HEK293 (cell line): ENCODE measurements at regions not wholly inside any gene's neighbourhood (a gene's known extent, or its start where the extent isn't known, plus 50 kb on each side); places are given as distances from the start of the nearest gene placed in this dataset.

Experiments used
- ZBTB1 ChIP-seq: fragments of 450-650 bp; formaldehyde crosslinking; IDR thresholded peaks from 2 replicates; pipeline ENCODE4 v1.5.1; 2016; ENCODE audit warnings: missing biosample characterization, missing genetic modification characterization
- ZBTB7A ChIP-seq: fragments of 450-650 bp; formaldehyde crosslinking; IDR thresholded peaks from 2 replicates; pipeline ENCODE4 v1.5.1; 2016; ENCODE audit warnings: low read depth, missing biosample characterization, missing genetic modification characterization
- ZNF175 ChIP-seq: fragments of 450-650 bp; formaldehyde crosslinking; IDR thresholded peaks from 2 replicates; pipeline ENCODE4 v1.5.1; 2016; ENCODE audit warnings: missing biosample characterization, missing genetic modification characterization
- ZNF26 ChIP-seq: fragments of 450-650 bp; formaldehyde crosslinking; IDR thresholded peaks from 2 replicates; pipeline ENCODE4 v1.5.1; 2016; ENCODE audit warnings: missing biosample characterization, missing genetic modification characterization
- ZNF274 ChIP-seq, 2 experiments: fragments of 200-500 bp in 1 of 2; fragments of 450-650 bp in 1 of 2; sonication (Bioruptor generic) in 1 of 2; formaldehyde crosslinking in 1 of 2; IDR thresholded peaks; 2 replicates each; pipeline versions ENCODE4 v1.5.1 to v1.6.1; 2014 to 2016; ENCODE audit warnings: borderline replicate concordance in 1 of 2, inconsistent platforms in 1 of 2, low read length in 1 of 2, missing biosample characterization in 1 of 2, missing genetic modification characterization in 1 of 2
- ZNF404 ChIP-seq: fragments of 450-650 bp; formaldehyde crosslinking; IDR thresholded peaks from 2 replicates; pipeline ENCODE4 v1.5.1; 2017; ENCODE audit warnings: missing biosample characterization, missing genetic modification characterization
- ZSCAN16 ChIP-seq: fragments of 450-650 bp; formaldehyde crosslinking; IDR thresholded peaks from 2 replicates; pipeline ENCODE4 v1.5.1; 2016; ENCODE audit warnings: missing biosample characterization, missing genetic modification characterization
- TF ChIP-seq, protein P1 (sequence below): fragments of 450-650 bp; formaldehyde crosslinking; IDR thresholded peaks from 2 replicates; pipeline ENCODE4 v1.5.1; 2016; ENCODE audit warnings: missing biosample characterization, missing genetic modification characterization
- TF ChIP-seq, protein P2 (sequence below): sonication (generic); formaldehyde crosslinking; IDR thresholded peaks from 2 replicates; pipeline ENCODE4 v1.8.1; 2022; ENCODE audit warnings: mild to moderate bottlenecking, moderate library complexity, missing genetic modification reagents

DNA sequence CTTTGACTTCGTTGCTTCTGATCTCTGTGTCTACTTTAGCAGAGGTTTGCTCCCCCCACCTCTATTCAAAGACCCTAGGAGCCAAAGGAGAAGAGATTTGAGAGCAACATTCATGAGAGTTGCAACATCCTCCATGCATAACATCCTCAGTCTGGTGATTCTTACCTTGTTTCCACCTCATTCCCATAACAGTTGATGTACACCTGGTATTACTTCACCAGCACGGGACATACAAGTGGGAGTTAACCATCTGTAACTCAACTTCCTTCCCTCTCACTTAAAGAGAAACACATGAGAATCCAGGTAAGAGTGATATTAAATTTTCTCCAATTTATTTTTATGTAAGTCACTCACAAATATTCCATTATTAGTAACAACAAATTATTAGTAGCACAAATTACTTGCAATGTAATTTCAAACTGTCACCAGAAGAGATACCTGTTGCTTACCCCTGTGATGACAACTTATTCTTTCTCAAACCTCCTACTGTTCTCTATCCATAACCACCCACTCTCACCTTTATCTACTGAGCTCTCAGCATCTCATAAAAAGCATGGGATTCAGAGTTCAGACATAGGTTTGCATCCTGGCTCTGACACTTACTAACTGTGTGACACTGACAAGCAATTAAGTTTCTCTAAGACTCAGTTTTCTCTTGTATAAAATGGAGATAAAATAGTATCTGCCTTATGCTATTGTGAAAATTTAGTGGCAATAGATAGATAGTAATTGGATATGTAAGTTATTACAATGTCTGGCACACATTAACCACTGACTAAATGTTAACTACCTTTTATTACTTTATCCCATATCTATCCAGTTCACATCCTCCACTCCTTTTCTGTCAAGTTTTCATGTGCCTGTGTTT lies 184.6 kb upstream of the SRD5A2 start:
- TF ChIP-seq, protein P1, sequence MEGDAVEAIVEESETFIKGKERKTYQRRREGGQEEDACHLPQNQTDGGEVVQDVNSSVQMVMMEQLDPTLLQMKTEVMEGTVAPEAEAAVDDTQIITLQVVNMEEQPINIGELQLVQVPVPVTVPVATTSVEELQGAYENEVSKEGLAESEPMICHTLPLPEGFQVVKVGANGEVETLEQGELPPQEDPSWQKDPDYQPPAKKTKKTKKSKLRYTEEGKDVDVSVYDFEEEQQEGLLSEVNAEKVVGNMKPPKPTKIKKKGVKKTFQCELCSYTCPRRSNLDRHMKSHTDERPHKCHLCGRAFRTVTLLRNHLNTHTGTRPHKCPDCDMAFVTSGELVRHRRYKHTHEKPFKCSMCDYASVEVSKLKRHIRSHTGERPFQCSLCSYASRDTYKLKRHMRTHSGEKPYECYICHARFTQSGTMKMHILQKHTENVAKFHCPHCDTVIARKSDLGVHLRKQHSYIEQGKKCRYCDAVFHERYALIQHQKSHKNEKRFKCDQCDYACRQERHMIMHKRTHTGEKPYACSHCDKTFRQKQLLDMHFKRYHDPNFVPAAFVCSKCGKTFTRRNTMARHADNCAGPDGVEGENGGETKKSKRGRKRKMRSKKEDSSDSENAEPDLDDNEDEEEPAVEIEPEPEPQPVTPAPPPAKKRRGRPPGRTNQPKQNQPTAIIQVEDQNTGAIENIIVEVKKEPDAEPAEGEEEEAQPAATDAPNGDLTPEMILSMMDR (tag by site-specific recombination) = no peak
- TF ChIP-seq ZBTB1 (tag by site-specific recombination) = no peak
- TF ChIP-seq ZNF175 = no peak
- TF ChIP-seq, protein P2, sequence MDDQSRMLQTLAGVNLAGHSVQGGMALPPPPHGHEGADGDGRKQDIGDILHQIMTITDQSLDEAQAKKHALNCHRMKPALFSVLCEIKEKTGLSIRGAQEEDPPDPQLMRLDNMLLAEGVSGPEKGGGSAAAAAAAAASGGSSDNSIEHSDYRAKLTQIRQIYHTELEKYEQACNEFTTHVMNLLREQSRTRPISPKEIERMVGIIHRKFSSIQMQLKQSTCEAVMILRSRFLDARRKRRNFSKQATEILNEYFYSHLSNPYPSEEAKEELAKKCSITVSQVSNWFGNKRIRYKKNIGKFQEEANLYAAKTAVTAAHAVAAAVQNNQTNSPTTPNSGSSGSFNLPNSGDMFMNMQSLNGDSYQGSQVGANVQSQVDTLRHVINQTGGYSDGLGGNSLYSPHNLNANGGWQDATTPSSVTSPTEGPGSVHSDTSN (CRISPR knock-in tag) = no peak
- TF ChIP-seq ZNF274 (IDR thresholded peaks at IDR 0.05; ENCODE audit: low read length) = no peak
- TF ChIP-seq ZNF274 (tag by site-specific recombination; IDR thresholded peaks at IDR 0.05; ENCODE audit: borderline replicate concordance) = no peak
- TF ChIP-seq ZNF26 (tag by site-specific recombination) = no peak
- TF ChIP-seq ZBTB7A = no peak
- no peak for TF ChIP-seq ZSCAN16 (tag by site-specific recombination)
- TF ChIP-seq ZNF404 (tag by site-specific recombination) = no peak
